ENCODE measurements at regions not wholly inside any gene's neighbourhood (a gene's known extent, or its start where the extent isn't known, plus 50 kb on each side); places are given as distances from the start of the nearest gene placed in this dataset.
"Not testable (repeated sequence)": the region's sequence is repeated elsewhere in the genome, so short reads cannot be mapped to it uniquely, and the experiment has no call there.

GRCh38 chrX:79511799-79512198 lies 144.7 kb upstream of the ITM2A start:
- no peak for FAIRE-seq
- DNase-seq (ENCODE audit: low spot score in 2 of 2): no peak

- FAIRE-seq: no peak
These were observed 138.9 kb upstream of the ITM2A start for GRCh38 chrX:79506001-79506400.

DNA sequence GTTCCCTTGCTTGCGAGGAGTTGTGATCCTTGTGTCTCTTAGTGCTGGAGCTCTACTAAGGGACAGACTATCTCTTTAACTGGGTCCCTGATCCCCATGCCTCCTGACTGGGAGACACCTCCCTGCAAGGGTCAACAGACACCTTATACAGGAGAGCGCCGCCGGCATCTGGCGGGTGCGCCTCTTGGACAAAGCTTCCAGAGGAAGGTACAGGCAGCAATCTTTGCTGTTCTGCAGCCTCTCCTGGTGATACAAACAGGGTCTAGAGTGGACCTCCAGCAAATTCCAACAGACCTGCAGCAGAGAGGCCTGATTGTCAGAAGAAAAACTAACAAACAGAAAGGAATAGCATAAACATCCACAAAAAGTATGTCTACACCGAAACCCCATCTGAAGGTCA lies 115.6 kb upstream of the ITM2A start:
- no peak for FAIRE-seq
- no peak for DNase-seq (ENCODE audit: low spot score in 2 of 2)

More at GRCh38 chrX:79506001-79506400, 138.9 kb upstream of the ITM2A start:
- no peak for DNase-seq (ENCODE audit: low spot score in 2 of 2)

GRCh38 chrX:79477691-79478090 lies 110.6 kb upstream of the ITM2A start:
- DNase-seq (ENCODE audit: low spot score in 2 of 2) (no peak), FAIRE-seq (peak; percentile 10)

DNA sequence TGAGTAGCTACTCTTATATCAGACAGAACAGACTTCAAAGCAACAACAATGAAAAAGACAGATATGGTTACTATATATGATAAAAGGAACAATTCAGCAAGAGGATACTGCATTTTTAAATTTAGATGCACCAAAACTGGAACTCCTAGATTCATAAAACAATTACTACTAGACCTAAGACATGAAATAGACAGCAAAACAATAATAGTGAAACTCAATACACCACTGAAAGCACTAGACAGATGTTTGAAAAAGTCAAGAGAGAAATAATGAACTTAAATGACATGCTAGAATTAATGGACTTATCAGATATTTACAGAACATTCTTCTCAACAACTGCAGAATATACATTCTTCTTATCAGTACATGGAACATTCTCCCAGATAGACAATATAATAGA lies 99.5 kb upstream of the ITM2A start:
- DNase-seq (ENCODE audit: low spot score in 2 of 2) (no peak), FAIRE-seq (no peak)

GRCh38 chrX:79462458-79462857 lies 95.3 kb upstream of the ITM2A start:
- DNase-seq (ENCODE audit: low spot score in 2 of 2): no peak

GRCh38 chrX:79456593-79456992 lies 89.5 kb upstream of the ITM2A start:
- not testable (repeated sequence) for FAIRE-seq; DNase-seq (ENCODE audit: low spot score in 2 of 2)

More at GRCh38 chrX:79462458-79462857, 95.3 kb upstream of the ITM2A start:
- FAIRE-seq: no peak

DNA sequence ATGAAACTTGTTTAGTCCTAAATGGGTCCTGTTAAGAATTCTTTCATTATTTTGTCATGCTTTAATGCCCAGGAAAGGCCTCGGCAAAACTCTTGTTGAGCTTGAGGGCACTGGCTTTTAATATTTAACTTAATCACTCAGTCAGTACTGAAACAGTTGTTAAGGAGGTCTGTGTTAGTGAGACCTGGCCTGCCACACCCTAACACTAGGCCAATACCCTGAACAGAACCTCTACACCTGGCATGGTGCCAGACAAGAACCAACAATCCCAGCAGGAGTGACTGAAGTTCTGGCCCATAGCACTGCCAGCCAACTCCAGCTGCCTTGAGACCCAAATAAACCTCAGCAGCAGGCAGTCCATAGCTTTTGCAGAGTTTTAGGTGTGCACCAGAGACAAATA lies 85.7 kb upstream of the ITM2A start:
- no peak for DNase-seq (ENCODE audit: low spot score in 2 of 2)
- FAIRE-seq: no peak

DNA sequence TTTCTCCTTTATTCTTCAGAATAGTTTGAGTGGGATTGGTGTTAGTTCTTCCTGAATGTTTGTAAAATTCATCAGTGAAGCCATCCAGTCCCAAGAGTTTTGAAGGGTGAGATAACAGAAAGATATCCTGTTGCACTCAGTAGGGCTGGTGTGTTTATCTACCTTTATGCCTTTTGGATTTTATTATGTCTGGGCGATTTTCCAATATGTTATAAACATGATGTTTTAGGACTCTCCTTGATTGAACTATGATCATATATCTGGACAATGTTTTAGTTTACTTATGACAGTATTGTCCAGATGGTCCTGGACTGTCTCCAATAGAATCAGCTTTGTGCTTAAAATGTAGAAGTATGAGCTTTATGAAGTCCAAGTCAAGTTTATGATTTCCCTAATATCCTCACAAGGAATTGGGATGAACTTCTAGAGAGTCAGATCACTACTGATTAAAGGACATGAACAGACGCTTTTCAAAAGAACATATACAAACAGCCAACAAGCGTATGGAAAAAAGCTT lies 77.6 kb upstream of the ITM2A start:
- FAIRE-seq (no peak), DNase-seq (ENCODE audit: low spot score in 2 of 2) (no peak)

- FAIRE-seq (no peak), DNase-seq (ENCODE audit: low spot score in 2 of 2) (no peak)
These were observed 76.0 kb upstream of the ITM2A start for GRCh38 chrX:79443121-79443520.

DNA sequence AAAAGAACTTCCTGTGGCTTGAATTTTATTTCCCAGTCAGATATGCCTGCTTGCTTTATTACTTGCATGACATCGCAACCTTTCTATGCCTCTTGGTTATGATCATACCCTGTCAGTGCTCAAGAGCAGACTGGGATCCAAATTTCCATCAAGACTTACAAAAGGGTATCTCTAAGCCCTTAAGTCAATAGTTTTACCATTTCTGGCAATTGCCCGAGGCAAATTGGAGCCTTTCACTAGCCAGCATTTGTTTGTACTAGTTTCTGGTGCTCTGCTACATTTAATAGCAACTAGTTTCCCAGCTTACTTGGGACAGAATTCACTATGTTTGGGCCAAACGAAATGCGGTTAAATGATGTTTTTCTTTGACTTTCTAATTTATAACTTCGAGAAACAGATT lies 73.2 kb upstream of the ITM2A start:
- FAIRE-seq (no peak), DNase-seq (ENCODE audit: low spot score in 2 of 2) (no peak)

All from frontal cortex (tissue), 3 donors.